ENCODE measurements at regions not wholly inside any gene's neighbourhood (a gene's known extent, or its start where the extent isn't known, plus 50 kb on each side); places are given as distances from the start of the nearest gene placed in this dataset.
"Not testable (repeated sequence)": the region's sequence is repeated elsewhere in the genome, so short reads cannot be mapped to it uniquely, and the experiment has no call there.

GRCh38 chr17:53765609-53766008 is 57.1 kb upstream of the KIF2B start:
- DNase-seq (ENCODE audit: extremely low read depth, low read depth, low spot score), result no peak

- no peak for DNase-seq (ENCODE audit: extremely low read depth, low read depth, low spot score)
These were observed 57.6 kb upstream of the KIF2B start for GRCh38 chr17:53765129-53765528.

- DNase-seq (ENCODE audit: extremely low read depth, low read depth, low spot score), result no peak
These were observed 65.2 kb upstream of the KIF2B start for GRCh38 chr17:53757559-53757958.

GRCh38 chr17:53757116-53757515 is 65.6 kb upstream of the KIF2B start:
- DNase-seq (ENCODE audit: extremely low read depth, low read depth, low spot score), result not testable (repeated sequence)

GRCh38 chr17:53749178-53749577 is 73.5 kb upstream of the KIF2B start:
- DNase-seq (ENCODE audit: extremely low read depth, low read depth, low spot score), result no peak

GRCh38 chr17:53748159-53748820 is 74.4 kb upstream of the KIF2B start:
- not testable (repeated sequence) for DNase-seq (ENCODE audit: extremely low read depth, low read depth, low spot score)

- DNase-seq (ENCODE audit: extremely low read depth, low read depth, low spot score), result no peak
These were observed 82.4 kb upstream of the KIF2B start for GRCh38 chr17:53740312-53740711.

GRCh38 chr17:53736516-53737240 is 86.0 kb upstream of the KIF2B start:
- DNase-seq (ENCODE audit: extremely low read depth, low read depth, low spot score), result no peak

GRCh38 chr17:53724726-53725125 is 98.0 kb upstream of the KIF2B start:
- DNase-seq (ENCODE audit: extremely low read depth, low read depth, low spot score), result no peak

- DNase-seq (ENCODE audit: extremely low read depth, low read depth, low spot score), result no peak
These were observed 100.3 kb upstream of the KIF2B start for GRCh38 chr17:53722407-53722806.

GRCh38 chr17:53721101-53721500 is 101.6 kb upstream of the KIF2B start:
- no peak for DNase-seq (ENCODE audit: extremely low read depth, low read depth, low spot score)

- no peak for DNase-seq (ENCODE audit: extremely low read depth, low read depth, low spot score)
These were observed 103.5 kb upstream of the KIF2B start for GRCh38 chr17:53719229-53719628.

GRCh38 chr17:53707566-53707965 is 115.2 kb upstream of the KIF2B start:
- DNase-seq (ENCODE audit: extremely low read depth, low read depth, low spot score), result no peak

- no peak for DNase-seq (ENCODE audit: extremely low read depth, low read depth, low spot score)
These were observed 126.4 kb upstream of the KIF2B start for GRCh38 chr17:53696286-53696685.

GRCh38 chr17:53687324-53687723 is 135.4 kb upstream of the KIF2B start:
- no peak for DNase-seq (ENCODE audit: extremely low read depth, low read depth, low spot score)

- no peak for DNase-seq (ENCODE audit: extremely low read depth, low read depth, low spot score)
These were observed 142.0 kb upstream of the KIF2B start for GRCh38 chr17:53680745-53681144.

- no peak for DNase-seq (ENCODE audit: extremely low read depth, low read depth, low spot score)
These were observed 153.9 kb upstream of the KIF2B start for GRCh38 chr17:53668854-53669253.

GRCh38 chr17:53662608-53663007 is 160.1 kb upstream of the KIF2B start:
- DNase-seq (ENCODE audit: extremely low read depth, low read depth, low spot score), result no peak

- no peak for DNase-seq (ENCODE audit: extremely low read depth, low read depth, low spot score)
These were observed 163.5 kb upstream of the KIF2B start for GRCh38 chr17:53659181-53659580.

- no peak for DNase-seq (ENCODE audit: extremely low read depth, low read depth, low spot score)
These were observed 167.1 kb upstream of the KIF2B start for GRCh38 chr17:53655591-53655990.

- no peak for DNase-seq (ENCODE audit: extremely low read depth, low read depth, low spot score)
These were observed 173.5 kb upstream of the KIF2B start for GRCh38 chr17:53649201-53649600.

- no peak for DNase-seq (ENCODE audit: extremely low read depth, low read depth, low spot score)
These were observed 175.9 kb upstream of the KIF2B start for GRCh38 chr17:53646835-53647234.

GRCh38 chr17:53640808-53641207 is 181.9 kb upstream of the KIF2B start:
- no peak for DNase-seq (ENCODE audit: extremely low read depth, low read depth, low spot score)
